ENCODE measurements at regions not wholly inside any gene's neighbourhood (a gene's known extent, or its start where the extent isn't known, plus 50 kb on each side); places are given as distances from the start of the nearest gene placed in this dataset.
"Not testable (repeated sequence)": the region's sequence is repeated elsewhere in the genome, so short reads cannot be mapped to it uniquely, and the experiment has no call there.

GRCh38 chr6:22774129-22774528 is 204.8 kb downstream of the HDGFL1 start:
- no peaks in the 10 kb centered on the region for H3K36me3 ChIP-seq (replicated peaks; ENCODE audit: low read depth, low read length)
- no peaks in the 10 kb centered on the region for H3K79me2 ChIP-seq (ENCODE audit: low read length)
- H3K27ac ChIP-seq (ENCODE audit: low read length), result no peak overlapping the region
- no peak overlapping the region for H3K9ac ChIP-seq (ENCODE audit: low read length)
- no peaks in the 10 kb centered on the region for H3K27me3 ChIP-seq (ENCODE audit: low read depth, low read length)
- no peak for TF ChIP-seq EZH2phosphoT487 (IDR thresholded peaks at IDR 0.05; ENCODE audit: low read depth)
- TF ChIP-seq, protein P1, sequence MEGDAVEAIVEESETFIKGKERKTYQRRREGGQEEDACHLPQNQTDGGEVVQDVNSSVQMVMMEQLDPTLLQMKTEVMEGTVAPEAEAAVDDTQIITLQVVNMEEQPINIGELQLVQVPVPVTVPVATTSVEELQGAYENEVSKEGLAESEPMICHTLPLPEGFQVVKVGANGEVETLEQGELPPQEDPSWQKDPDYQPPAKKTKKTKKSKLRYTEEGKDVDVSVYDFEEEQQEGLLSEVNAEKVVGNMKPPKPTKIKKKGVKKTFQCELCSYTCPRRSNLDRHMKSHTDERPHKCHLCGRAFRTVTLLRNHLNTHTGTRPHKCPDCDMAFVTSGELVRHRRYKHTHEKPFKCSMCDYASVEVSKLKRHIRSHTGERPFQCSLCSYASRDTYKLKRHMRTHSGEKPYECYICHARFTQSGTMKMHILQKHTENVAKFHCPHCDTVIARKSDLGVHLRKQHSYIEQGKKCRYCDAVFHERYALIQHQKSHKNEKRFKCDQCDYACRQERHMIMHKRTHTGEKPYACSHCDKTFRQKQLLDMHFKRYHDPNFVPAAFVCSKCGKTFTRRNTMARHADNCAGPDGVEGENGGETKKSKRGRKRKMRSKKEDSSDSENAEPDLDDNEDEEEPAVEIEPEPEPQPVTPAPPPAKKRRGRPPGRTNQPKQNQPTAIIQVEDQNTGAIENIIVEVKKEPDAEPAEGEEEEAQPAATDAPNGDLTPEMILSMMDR (IDR thresholded peaks at IDR 0.05; ENCODE audit: low read depth, low read length), result no peak
- no peak overlapping the region for H2AFZ ChIP-seq (ENCODE audit: low read depth, low read length)
- H3K4me3 ChIP-seq (ENCODE audit: low read length), result no peak overlapping the region
- no peaks in the 10 kb centered on the region for H4K20me1 ChIP-seq (ENCODE audit: insufficient read depth, low read length)
- H3K4me2 ChIP-seq (ENCODE audit: low read length), result no peak overlapping the region
- H3K4me1 ChIP-seq (ENCODE audit: low read length), result no peaks in the 10 kb centered on the region
- no peaks in the 10 kb centered on the region for H3K9me3 ChIP-seq (ENCODE audit: insufficient read depth, low read length)

DNA sequence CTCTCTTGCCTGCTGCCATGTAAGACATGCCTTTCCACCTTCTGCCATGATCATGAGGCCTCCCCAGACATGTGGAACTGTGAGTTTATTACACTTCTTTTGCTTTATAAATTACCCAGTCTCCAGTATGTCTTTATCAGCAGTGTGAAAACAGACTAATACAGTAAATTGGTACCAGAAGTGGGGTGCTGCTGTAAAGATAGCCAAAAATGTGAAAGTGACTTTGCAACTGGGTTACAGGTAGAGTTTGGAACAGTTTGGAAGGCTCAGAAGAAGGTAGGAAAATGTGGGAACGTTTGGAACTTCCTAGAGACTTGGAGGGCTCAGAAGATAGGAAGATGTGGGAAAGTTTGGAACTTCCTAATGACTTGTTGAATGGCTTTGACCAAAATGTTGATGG is 209.1 kb downstream of the HDGFL1 start:
- not testable (repeated sequence) for H3K27me3 ChIP-seq (ENCODE audit: low read depth, low read length); H3K4me1 ChIP-seq (ENCODE audit: low read length); H4K20me1 ChIP-seq (ENCODE audit: insufficient read depth, low read length); H3K9me3 ChIP-seq (ENCODE audit: insufficient read depth, low read length); H3K27ac ChIP-seq (ENCODE audit: low read length); H3K4me3 ChIP-seq (ENCODE audit: low read length); H3K36me3 ChIP-seq (replicated peaks; ENCODE audit: low read depth, low read length); H3K9ac ChIP-seq (ENCODE audit: low read length); H2AFZ ChIP-seq (ENCODE audit: low read depth, low read length); H3K79me2 ChIP-seq (ENCODE audit: low read length); H3K4me2 ChIP-seq (ENCODE audit: low read length)

- Histone ChIP-seq H3K79me2 (ENCODE audit: low read length) (no peaks in the 10 kb centered on the region), H4K20me1 (ENCODE audit: insufficient read depth, low read length) (no peaks in the 10 kb centered on the region), H3K4me3 (ENCODE audit: low read length) (no peak overlapping the region), H3K27ac (ENCODE audit: low read length) (no peak overlapping the region), H3K9me3 (ENCODE audit: insufficient read depth, low read length) (no peaks in the 10 kb centered on the region), H3K36me3 (replicated peaks; ENCODE audit: low read depth, low read length) (no peaks in the 10 kb centered on the region), H2AFZ (ENCODE audit: low read depth, low read length) (no peak overlapping the region), H3K4me2 (ENCODE audit: low read length) (no peak overlapping the region), H3K9ac (ENCODE audit: low read length) (no peak overlapping the region), H3K27me3 (ENCODE audit: low read depth, low read length) (no peaks in the 10 kb centered on the region), H3K4me1 (ENCODE audit: low read length) (no peaks in the 10 kb centered on the region)
- TF ChIP-seq, protein P1 (IDR thresholded peaks at IDR 0.05; ENCODE audit: low read depth, low read length), result no peak
- TF ChIP-seq EZH2phosphoT487 (IDR thresholded peaks at IDR 0.05; ENCODE audit: low read depth), result no peak
Measured at GRCh38 chr6:22779062-22779461, 209.7 kb downstream of the HDGFL1 start.

DNA sequence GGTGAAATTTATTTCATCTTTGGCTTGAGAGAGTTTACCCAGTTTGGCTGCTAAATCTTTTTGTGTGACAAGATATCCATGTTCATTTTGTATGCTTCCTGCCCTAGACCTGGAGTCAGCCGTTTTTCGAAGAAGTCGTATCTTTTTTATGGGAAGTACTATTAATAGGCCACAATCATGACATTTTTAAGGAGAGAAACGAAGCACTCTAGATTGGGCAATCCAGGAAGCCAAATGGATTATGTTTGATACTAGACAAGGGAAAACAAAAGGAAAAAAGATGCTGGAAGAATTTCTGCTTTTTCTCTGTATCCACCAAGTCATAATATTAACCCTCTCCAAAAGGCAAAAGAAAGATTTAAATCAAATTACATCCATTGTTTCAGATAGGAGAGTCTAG is 214.6 kb downstream of the HDGFL1 start:
- H3K79me2 ChIP-seq (ENCODE audit: low read length), result no peaks in the 10 kb centered on the region
- no peaks in the 10 kb centered on the region for H3K9me3 ChIP-seq (ENCODE audit: insufficient read depth, low read length)
- TF ChIP-seq, protein P1 (IDR thresholded peaks at IDR 0.05; ENCODE audit: low read depth, low read length), result no peak
- no peak for TF ChIP-seq EZH2phosphoT487 (IDR thresholded peaks at IDR 0.05; ENCODE audit: low read depth)
- H3K27me3 ChIP-seq (ENCODE audit: low read depth, low read length), result no peaks in the 10 kb centered on the region
- no peaks in the 10 kb centered on the region for H3K4me1 ChIP-seq (ENCODE audit: low read length)
- no peaks in the 10 kb centered on the region for H4K20me1 ChIP-seq (ENCODE audit: insufficient read depth, low read length)
- no peak overlapping the region for H3K4me3 ChIP-seq (ENCODE audit: low read length)
- no peak overlapping the region for H3K9ac ChIP-seq (ENCODE audit: low read length)
- no peaks in the 10 kb centered on the region for H3K36me3 ChIP-seq (replicated peaks; ENCODE audit: low read depth, low read length)
- no peak overlapping the region for H3K27ac ChIP-seq (ENCODE audit: low read length)
- H3K4me2 ChIP-seq (ENCODE audit: low read length), result no peak overlapping the region
- H2AFZ ChIP-seq (ENCODE audit: low read depth, low read length), result no peak overlapping the region

All from OCI-LY3 (cell line).